Nephron (organoid): ENCODE measurements at regions not wholly inside any gene's neighbourhood (a gene's known extent, or its start where the extent isn't known, plus 50 kb on each side); places are given as distances from the start of the nearest gene placed in this dataset.

Source experiments
- H3K27ac Mint-ChIP-seq, 3 experiments: 2 replicates each; pipeline ENCODE4 v1.8.0; 2020; ENCODE audit warnings: mixed read lengths in 3 of 3, mild to moderate bottlenecking in 2 of 3, moderate library complexity in 1 of 3
- H3K27me3 Mint-ChIP-seq: 2 replicates; pipeline ENCODE4 v1.8.0; 2021; ENCODE audit warnings: low read depth, mild to moderate bottlenecking, moderate library complexity, mixed read lengths
- H3K36me3 Mint-ChIP-seq: 2 replicates; pipeline ENCODE4 v1.8.0; 2020; ENCODE audit warnings: low read depth, mixed read lengths
- H3K4me1 Mint-ChIP-seq: 2 replicates; pipeline ENCODE4 v1.8.0; 2020; ENCODE audit warnings: mixed read lengths
- H3K4me3 Mint-ChIP-seq, 3 experiments: 2 replicates each; pipeline ENCODE4 v1.8.0; 2020; ENCODE audit warnings: mild to moderate bottlenecking in 3 of 3, mixed read lengths in 3 of 3, moderate library complexity in 2 of 3
- H3K9me3 Mint-ChIP-seq: 2 replicates; pipeline ENCODE4 v1.8.0; 2020; ENCODE audit warnings: mixed read lengths
- CTCF ChIP-seq, 3 experiments: fragments of 200-600 bp; sonication (generic); IDR thresholded peaks; one replicate each; pipeline ENCODE4 v1.5.0; 2021; ENCODE audit warnings: antibody characterized with exemption in 3 of 3; ENCODE audit not compliant: unreplicated experiment in 3 of 3

GRCh38 chr21:16596369-16596768 lies 866.6 kb downstream of the USP25 start:
- H3K27ac Mint-ChIP-seq, result peak overlapping the region in 1 of 3 experiments; percentile 7
- peaks cover 38% of the 10 kb centered on the region for H3K4me1 Mint-ChIP-seq
- H3K27me3 Mint-ChIP-seq, result no peaks in the 10 kb centered on the region
- no peak overlapping the region for H3K4me3 Mint-ChIP-seq
- H3K36me3 Mint-ChIP-seq, result peaks cover 36% of the 10 kb centered on the region
- H3K9me3 Mint-ChIP-seq, result no peaks in the 10 kb centered on the region
- no peak for TF ChIP-seq CTCF (IDR thresholded peaks at IDR 0.05; ENCODE audit: unreplicated experiment in 3 of 3)

- no peaks in the 10 kb centered on the region for H3K9me3 Mint-ChIP-seq
- H3K27me3 Mint-ChIP-seq, result no peaks in the 10 kb centered on the region
- peak overlapping the region; percentile 29 to 54 (median 33) for H3K27ac Mint-ChIP-seq
- H3K36me3 Mint-ChIP-seq, result peaks cover 36% of the 10 kb centered on the region
- H3K4me1 Mint-ChIP-seq, result peaks cover 29% of the 10 kb centered on the region
- peak overlapping the region in 1 of 3 experiments; percentile 33 for H3K4me3 Mint-ChIP-seq
- TF ChIP-seq CTCF (IDR thresholded peaks at IDR 0.05; ENCODE audit: unreplicated experiment in 3 of 3), result no peak
Observed at GRCh38 chr21:16597753-16598152, 868.0 kb downstream of the USP25 start.

- Mint-ChIP-seq H3K27me3 (no peaks in the 10 kb centered on the region), H3K36me3 (peaks cover 43% of the 10 kb centered on the region), H3K9me3 (no peaks in the 10 kb centered on the region), H3K4me3 (peak overlapping the region in 1 of 3 experiments; percentile 19), H3K4me1 (peaks cover 36% of the 10 kb centered on the region), H3K27ac (peak overlapping the region; percentile 76 to 78 (median 76))
- no peak for TF ChIP-seq CTCF (IDR thresholded peaks at IDR 0.05; ENCODE audit: unreplicated experiment in 3 of 3)
Observed at GRCh38 chr21:16605597-16605996, 875.8 kb downstream of the USP25 start.

GRCh38 chr21:16606271-16606670 lies 876.5 kb downstream of the USP25 start:
- Mint-ChIP-seq H3K36me3 (peaks cover 42% of the 10 kb centered on the region), H3K9me3 (no peaks in the 10 kb centered on the region), H3K4me1 (peaks cover 36% of the 10 kb centered on the region), H3K4me3 (no peak overlapping the region), H3K27me3 (no peaks in the 10 kb centered on the region), H3K27ac (peak overlapping the region; percentile 76 to 83 (median 82))
- TF ChIP-seq CTCF (IDR thresholded peaks at IDR 0.05; ENCODE audit: unreplicated experiment in 3 of 3), result no peak

GRCh38 chr21:16608209-16608830 lies 878.5 kb downstream of the USP25 start:
- peak overlapping the region in 2 of 3 experiments; percentile 28 to 50 for H3K27ac Mint-ChIP-seq
- H3K9me3 Mint-ChIP-seq, result peaks cover 4% of the 10 kb centered on the region
- peaks cover 53% of the 10 kb centered on the region for H3K36me3 Mint-ChIP-seq
- peaks cover 36% of the 10 kb centered on the region for H3K4me1 Mint-ChIP-seq
- no peak overlapping the region for H3K4me3 Mint-ChIP-seq
- H3K27me3 Mint-ChIP-seq, result no peaks in the 10 kb centered on the region
- no peak for TF ChIP-seq CTCF (IDR thresholded peaks at IDR 0.05; ENCODE audit: unreplicated experiment in 3 of 3)

- H3K4me3 Mint-ChIP-seq, result no peak overlapping the region
- peaks cover 16% of the 10 kb centered on the region for H3K9me3 Mint-ChIP-seq
- H3K27ac Mint-ChIP-seq, result peak overlapping the region in 2 of 3 experiments; percentile 0 to 12
- TF ChIP-seq CTCF (IDR thresholded peaks at IDR 0.05; ENCODE audit: unreplicated experiment in 3 of 3), result no peak
- H3K36me3 Mint-ChIP-seq, result peaks cover 70% of the 10 kb centered on the region
- no peaks in the 10 kb centered on the region for H3K27me3 Mint-ChIP-seq
- peaks cover 24% of the 10 kb centered on the region for H3K4me1 Mint-ChIP-seq
Observed at GRCh38 chr21:16619281-16619680, 889.5 kb downstream of the USP25 start.
